H9 (cell line): ENCODE measurements at regions not wholly inside any gene's neighbourhood (a gene's known extent, or its start where the extent isn't known, plus 50 kb on each side); places are given as distances from the start of the nearest gene placed in this dataset.

ENCODE experiments used
- DNase-seq: peaks from one replicate; pipeline ENCODE4 v3.0.0-alpha.2; 2017
- H2AFZ ChIP-seq: one replicate; pipeline ENCODE4 v1.6.1; 2013; ENCODE audit warnings: mild to moderate bottlenecking, low read length, control low read depth, moderate library complexity
- H2AK5ac ChIP-seq: 2 replicates; pipeline ENCODE4 v1.6.1; 2013; ENCODE audit warnings: low read length, control low read depth, mixed read lengths; ENCODE audit not compliant: insufficient read length
- H2BK120ac ChIP-seq: one replicate; pipeline ENCODE4 v1.6.1; 2013; ENCODE audit warnings: low read depth, mild to moderate bottlenecking, low read length, control low read depth, inconsistent platforms; ENCODE audit not compliant: poor library complexity, severe bottlenecking
- H2BK12ac ChIP-seq: 2 replicates; pipeline ENCODE4 v1.6.1; 2013; ENCODE audit warnings: low read length, control low read depth, mixed read lengths, low read depth; ENCODE audit not compliant: insufficient read length
- H2BK15ac ChIP-seq: 2 replicates; pipeline ENCODE4 v1.6.1; 2013; ENCODE audit warnings: low read depth, low read length, control low read depth
- H2BK20ac ChIP-seq: one replicate; pipeline ENCODE4 v1.6.1; 2013; ENCODE audit warnings: low read depth, mild to moderate bottlenecking, low read length, control low read depth, inconsistent platforms; ENCODE audit not compliant: poor library complexity, severe bottlenecking
- H2BK5ac ChIP-seq: 2 replicates; pipeline ENCODE4 v1.6.1; 2013; ENCODE audit warnings: low read length, control low read depth, mixed read lengths; ENCODE audit not compliant: insufficient read length
- H3K14ac ChIP-seq: 2 replicates; pipeline ENCODE4 v1.6.1; 2013; ENCODE audit warnings: low read length, control low read depth; ENCODE audit not compliant: insufficient read depth
- H3K18ac ChIP-seq: 2 replicates; pipeline ENCODE4 v1.6.1; 2013; ENCODE audit warnings: low read depth, mild to moderate bottlenecking, mixed read lengths, low read length, control low read depth; ENCODE audit not compliant: insufficient read length
- H3K23ac ChIP-seq: 2 replicates; pipeline ENCODE4 v1.6.1; 2013; ENCODE audit warnings: low read length, control low read depth, mixed read lengths, low read depth; ENCODE audit not compliant: insufficient read length
- H3K23me2 ChIP-seq: 2 replicates; pipeline ENCODE4 v1.6.1; 2013; ENCODE audit warnings: low read depth, mild to moderate bottlenecking, mixed read lengths, low read length, control low read depth; ENCODE audit not compliant: insufficient read length, poor library complexity, severe bottlenecking
- H3K27ac ChIP-seq: 2 replicates; pipeline ENCODE4 v1.5.1; 2013; ENCODE audit warnings: low read length, control low read depth, mixed read lengths, low read depth; ENCODE audit not compliant: insufficient read length
- H3K27me3 ChIP-seq: 2 replicates; pipeline ENCODE4 v1.6.1; 2013; ENCODE audit warnings: low read length, control low read depth, inconsistent platforms; ENCODE audit not compliant: insufficient read depth
- H3K4ac ChIP-seq: 2 replicates; pipeline ENCODE4 v1.6.1; 2013; ENCODE audit warnings: low read depth, mild to moderate bottlenecking, control low read depth, inconsistent platforms, low read length, moderate library complexity
- H3K4me1 ChIP-seq: 2 replicates; pipeline ENCODE4 v1.6.1; 2013; ENCODE audit warnings: low read length, control low read depth, inconsistent platforms; ENCODE audit not compliant: insufficient read depth
- H3K4me2 ChIP-seq: 2 replicates; pipeline ENCODE4 v1.6.1; 2013; ENCODE audit warnings: low read length, control low read depth, mixed read lengths; ENCODE audit not compliant: insufficient read length, insufficient read depth
- H3K56ac ChIP-seq: 2 replicates; pipeline ENCODE4 v1.6.1; 2013; ENCODE audit warnings: low read depth, mild to moderate bottlenecking, mixed read lengths, low read length, control low read depth; ENCODE audit not compliant: insufficient read length
- H3K79me1 ChIP-seq: 2 replicates; pipeline ENCODE4 v1.6.1; 2013; ENCODE audit warnings: low read depth, mild to moderate bottlenecking, moderate library complexity, low read length, control low read depth, inconsistent platforms; ENCODE audit not compliant: insufficient read depth, poor library complexity, severe bottlenecking
- H3K79me2 ChIP-seq: 2 replicates; pipeline ENCODE4 v1.6.1; 2013; ENCODE audit warnings: low read length, control low read depth, inconsistent platforms; ENCODE audit not compliant: insufficient read depth
- H3K9ac ChIP-seq: 2 replicates; pipeline ENCODE4 v1.6.1; 2013; ENCODE audit warnings: low read length, control low read depth, mixed read lengths; ENCODE audit not compliant: insufficient read length; ENCODE audit errors: extremely low read depth
- H3K9me3 ChIP-seq: one replicate; pipeline ENCODE4 v1.6.1; 2013; ENCODE audit warnings: low read depth, low read length, inconsistent platforms; ENCODE audit not compliant: control insufficient read depth
- H3T11ph ChIP-seq: one replicate; pipeline ENCODE4 v1.6.1; 2013; ENCODE audit warnings: mild to moderate bottlenecking, low read length, control low read depth, inconsistent platforms
- H4K20me1 ChIP-seq: one replicate; pipeline ENCODE4 v1.6.1; 2013; ENCODE audit not compliant: control insufficient read depth, insufficient read length, insufficient read depth
- H4K5ac ChIP-seq: 2 replicates; pipeline ENCODE4 v1.6.1; 2013; ENCODE audit warnings: low read depth, mild to moderate bottlenecking, mixed read lengths, low read length, control low read depth; ENCODE audit not compliant: insufficient read length
- H4K8ac ChIP-seq: replicated peaks from 2 replicates; pipeline ENCODE4 v1.6.1; 2013; ENCODE audit warnings: low read length, control low read depth, mixed read lengths, low read depth; ENCODE audit not compliant: insufficient read length
- H4K91ac ChIP-seq: 2 replicates; pipeline ENCODE4 v1.6.1; 2013; ENCODE audit warnings: low read depth, mild to moderate bottlenecking, moderate library complexity, mixed read lengths, low read length, control low read depth; ENCODE audit not compliant: insufficient read length
- H3K27ac Mint-ChIP-seq, 3 experiments: 2 replicates in 2 of 3; 3 replicates in 1 of 3; pipeline ENCODE4 v1.8.0; 2020 to 2021; ENCODE audit warnings: mixed read lengths in 3 of 3, mild to moderate bottlenecking in 1 of 3, moderate library complexity in 1 of 3
- H3K27me3 Mint-ChIP-seq: 2 replicates; pipeline ENCODE4 v1.8.0; 2021; ENCODE audit warnings: low read depth, mild to moderate bottlenecking, moderate library complexity, mixed read lengths
- H3K36me3 Mint-ChIP-seq, 3 experiments: 2 replicates in 2 of 3; 3 replicates in 1 of 3; pipeline ENCODE4 v1.8.0; 2020 to 2021; ENCODE audit warnings: low read depth in 3 of 3, mixed read lengths in 3 of 3; ENCODE audit not compliant: insufficient read depth in 1 of 3
- H3K4me1 Mint-ChIP-seq, 2 experiments: 2 replicates each; pipeline ENCODE4 v1.8.0; 2020; ENCODE audit warnings: mixed read lengths in 2 of 2
- H3K4me3 Mint-ChIP-seq, 2 experiments: 2 replicates in 1 of 2; 3 replicates in 1 of 2; pipeline ENCODE4 v1.8.0; 2020 to 2021; ENCODE audit warnings: mild to moderate bottlenecking in 2 of 2, mixed read lengths in 2 of 2, moderate library complexity in 1 of 2
- H3K9me3 Mint-ChIP-seq, 2 experiments: 2 replicates in 1 of 2; 3 replicates in 1 of 2; pipeline ENCODE4 v1.8.0; 2020; ENCODE audit warnings: mild to moderate bottlenecking in 2 of 2, mixed read lengths in 2 of 2, moderate library complexity in 1 of 2
- CTCF ChIP-seq: fragments of 200-600 bp; sonication (generic); conservative IDR thresholded peaks from 3 replicates; pipeline ENCODE4 v1.8.0; 2021; ENCODE audit warnings: antibody characterized with exemption, mild to moderate bottlenecking
- WGBS: extraction: QIAGEN DNeasy Blood & Tissue Kit; methylation state at CpG from one replicate; pipeline ENCODE4 v1.1.7; 2013; ENCODE audit warnings: missing lambda C conversion rate, low lambda C conversion rate, mixed read lengths; ENCODE audit not compliant: insufficient read length; ENCODE audit errors: extremely low coverage; 5-methylcytosine and 5-hydroxymethylcytosine counted together

GRCh38 chr1:29409616-29410015 is 173.3 kb downstream of the PTPRU start:
- Histone ChIP-seq H3T11ph (no peak overlapping the region), H2BK20ac (no peak overlapping the region), H3K27ac (no peak overlapping the region), H3K23me2 (no peaks in the 10 kb centered on the region), H3K23ac (no peak overlapping the region), H3K14ac (no peak overlapping the region), H2BK15ac (no peak overlapping the region), H4K20me1 (no peaks in the 10 kb centered on the region), H2BK12ac (no peak overlapping the region), H3K79me2 (no peaks in the 10 kb centered on the region), H4K5ac (no peak overlapping the region), H3K27me3 (no peaks in the 10 kb centered on the region), H3K9me3 (no peaks in the 10 kb centered on the region), H2AFZ (no peak overlapping the region), H4K91ac (no peak overlapping the region), H3K4ac (no peak overlapping the region), H3K9ac (no peak overlapping the region), H3K18ac (no peak overlapping the region), H4K8ac (no peak overlapping the region), H2BK5ac (no peak overlapping the region), H2BK120ac (no peak overlapping the region), H3K4me2 (no peak overlapping the region), H3K4me1 (no peaks in the 10 kb centered on the region), H3K79me1 (no peaks in the 10 kb centered on the region), H3K56ac (no peak overlapping the region), H2AK5ac (no peak overlapping the region)
- no peak for DNase-seq
- no CpG with 5 or more reads among the region's 2 CpGs for WGBS
- Mint-ChIP-seq H3K27me3 (peaks cover 3% of the 10 kb centered on the region), H3K4me1 (peaks cover 5 to 21% of the 10 kb centered on the region in 2 experiments), H3K36me3 (peaks cover 0 to 5% (median 3%) of the 10 kb centered on the region in 3 experiments; a peak in 3 of 7 replicates), H3K9me3 (peaks cover 8 to 9% of the 10 kb centered on the region in 2 experiments), H3K4me3 (no peak overlapping the region), H3K27ac (no peak overlapping the region)
- no peak for TF ChIP-seq CTCF
